ENCODE measurements at regions not wholly inside any gene's neighbourhood (a gene's known extent, or its start where the extent isn't known, plus 50 kb on each side); places are given as distances from the start of the nearest gene placed in this dataset.

DNA sequence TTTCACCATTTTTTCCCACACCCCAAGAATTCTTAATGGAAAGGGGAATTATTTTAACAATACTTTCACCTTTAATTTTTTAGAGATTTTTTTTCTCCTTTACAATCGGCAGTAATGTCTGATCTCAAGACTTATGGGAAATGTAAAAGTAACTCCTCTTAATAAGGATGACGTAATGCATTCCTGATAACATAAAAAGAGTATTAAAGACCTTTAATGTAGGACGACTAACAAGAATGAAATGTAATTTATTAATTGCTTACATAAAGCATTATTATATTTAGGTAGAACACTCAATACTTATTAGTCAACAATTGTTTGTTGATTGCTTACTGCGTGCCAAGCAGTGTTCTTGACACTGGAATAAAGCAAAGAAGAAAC lies 416.8 kb upstream of the NAALADL2 start:
- H3K4me3 ChIP-seq (ENCODE audit: low read length), result peak overlapping the region; percentile 61
- DNase-seq (ENCODE audit: low read depth), result no peak

DNA sequence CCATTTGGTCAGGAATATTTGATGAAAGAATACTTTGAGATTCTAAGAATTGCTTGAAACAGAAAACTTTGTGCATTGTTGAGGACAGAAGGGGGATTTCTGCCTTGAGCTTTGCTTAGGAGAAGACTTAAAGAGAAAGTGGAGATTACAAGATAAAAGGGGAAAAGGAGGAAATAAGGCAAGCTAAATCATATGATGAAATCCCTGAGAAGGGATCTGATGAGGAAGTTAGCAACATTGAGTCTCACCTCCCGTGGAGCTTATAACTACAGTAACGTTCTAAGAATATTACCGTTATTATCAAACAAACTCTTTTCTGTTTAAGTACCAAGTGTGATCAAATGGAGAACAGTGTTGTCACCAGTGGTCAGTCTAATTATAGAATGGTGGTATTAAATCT lies 414.7 kb upstream of the NAALADL2 start:
- TF ChIP-seq, protein P1, sequence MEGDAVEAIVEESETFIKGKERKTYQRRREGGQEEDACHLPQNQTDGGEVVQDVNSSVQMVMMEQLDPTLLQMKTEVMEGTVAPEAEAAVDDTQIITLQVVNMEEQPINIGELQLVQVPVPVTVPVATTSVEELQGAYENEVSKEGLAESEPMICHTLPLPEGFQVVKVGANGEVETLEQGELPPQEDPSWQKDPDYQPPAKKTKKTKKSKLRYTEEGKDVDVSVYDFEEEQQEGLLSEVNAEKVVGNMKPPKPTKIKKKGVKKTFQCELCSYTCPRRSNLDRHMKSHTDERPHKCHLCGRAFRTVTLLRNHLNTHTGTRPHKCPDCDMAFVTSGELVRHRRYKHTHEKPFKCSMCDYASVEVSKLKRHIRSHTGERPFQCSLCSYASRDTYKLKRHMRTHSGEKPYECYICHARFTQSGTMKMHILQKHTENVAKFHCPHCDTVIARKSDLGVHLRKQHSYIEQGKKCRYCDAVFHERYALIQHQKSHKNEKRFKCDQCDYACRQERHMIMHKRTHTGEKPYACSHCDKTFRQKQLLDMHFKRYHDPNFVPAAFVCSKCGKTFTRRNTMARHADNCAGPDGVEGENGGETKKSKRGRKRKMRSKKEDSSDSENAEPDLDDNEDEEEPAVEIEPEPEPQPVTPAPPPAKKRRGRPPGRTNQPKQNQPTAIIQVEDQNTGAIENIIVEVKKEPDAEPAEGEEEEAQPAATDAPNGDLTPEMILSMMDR (conservative IDR thresholded peaks at IDR 0.05; ENCODE audit: low read length), result no peak
- no peak overlapping the region for H3K4me3 ChIP-seq (ENCODE audit: low read length)
- no peak for DNase-seq (ENCODE audit: low read depth)

More for the DNA sequence above, 416.8 kb upstream of the NAALADL2 start:
- TF ChIP-seq, protein P1 (conservative IDR thresholded peaks at IDR 0.05; ENCODE audit: low read length), result no peak

DNA sequence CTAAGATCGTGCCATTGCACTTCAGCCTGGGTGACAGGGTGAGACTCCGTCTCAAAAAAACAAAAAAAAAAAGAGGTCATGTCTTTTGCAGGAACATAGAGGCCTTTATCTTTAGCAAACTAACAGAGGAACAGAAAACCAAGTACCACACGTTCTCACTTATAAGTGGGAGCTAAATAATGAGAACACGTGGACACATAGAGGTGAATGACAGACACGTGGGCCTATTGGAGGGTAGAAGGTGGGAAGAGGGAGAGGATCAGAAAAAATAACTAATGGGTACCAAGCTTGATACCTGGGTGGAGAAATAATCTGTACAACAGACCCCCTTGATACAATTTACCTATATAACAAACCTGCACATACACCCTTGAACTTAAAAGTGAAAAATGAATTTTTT lies 401.4 kb upstream of the NAALADL2 start:
- DNase-seq (ENCODE audit: low read depth), result no peak
- no peak overlapping the region for H3K4me3 ChIP-seq (ENCODE audit: low read length)
- TF ChIP-seq, protein P1 (conservative IDR thresholded peaks at IDR 0.05; ENCODE audit: low read length), result no peak

DNA sequence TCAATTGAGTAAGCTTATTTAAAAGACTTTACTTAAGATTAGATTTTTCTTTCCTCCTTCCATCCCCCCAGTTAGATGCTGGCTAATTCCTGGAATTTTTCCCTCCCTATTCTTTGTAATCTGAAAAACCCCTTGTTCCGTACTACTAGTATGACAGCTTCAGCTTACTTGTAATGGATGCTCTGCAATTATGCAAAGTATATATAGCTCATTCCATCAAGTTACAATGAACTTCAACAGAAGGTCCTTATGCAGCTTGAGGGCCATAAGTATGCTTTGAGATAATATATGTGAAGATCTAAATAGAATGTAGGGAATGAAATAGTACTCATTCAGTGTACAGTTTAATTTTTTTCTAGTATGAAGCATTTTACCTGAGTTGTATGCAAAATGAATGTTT lies 398.3 kb upstream of the NAALADL2 start:
- TF ChIP-seq, protein P1 (conservative IDR thresholded peaks at IDR 0.05; ENCODE audit: low read length), result no peak
- no peak for DNase-seq (ENCODE audit: low read depth)
- H3K4me3 ChIP-seq (ENCODE audit: low read length), result no peak overlapping the region

DNA sequence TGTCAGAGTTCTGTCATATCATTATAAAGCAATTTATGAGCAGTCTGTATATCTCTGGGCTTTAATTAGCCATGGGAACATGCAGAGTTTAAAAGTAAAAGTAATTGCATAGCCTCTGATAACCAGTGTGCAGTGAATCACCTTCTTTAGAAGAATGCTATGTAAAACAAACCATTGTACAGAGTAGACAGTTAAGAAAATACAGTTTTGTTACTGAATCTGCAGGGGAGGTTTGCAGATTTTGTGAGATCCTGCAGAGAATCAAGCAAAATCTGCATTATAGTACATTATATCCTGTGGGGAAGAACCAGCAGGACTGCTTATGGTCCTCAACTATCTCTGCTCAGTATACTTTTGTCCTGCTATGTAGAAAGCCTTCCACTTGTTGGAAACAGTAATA lies 396.2 kb upstream of the NAALADL2 start:
- no peak overlapping the region for H3K4me3 ChIP-seq (ENCODE audit: low read length)
- TF ChIP-seq, protein P1 (conservative IDR thresholded peaks at IDR 0.05; ENCODE audit: low read length), result no peak
- DNase-seq (ENCODE audit: low read depth), result no peak

DNA sequence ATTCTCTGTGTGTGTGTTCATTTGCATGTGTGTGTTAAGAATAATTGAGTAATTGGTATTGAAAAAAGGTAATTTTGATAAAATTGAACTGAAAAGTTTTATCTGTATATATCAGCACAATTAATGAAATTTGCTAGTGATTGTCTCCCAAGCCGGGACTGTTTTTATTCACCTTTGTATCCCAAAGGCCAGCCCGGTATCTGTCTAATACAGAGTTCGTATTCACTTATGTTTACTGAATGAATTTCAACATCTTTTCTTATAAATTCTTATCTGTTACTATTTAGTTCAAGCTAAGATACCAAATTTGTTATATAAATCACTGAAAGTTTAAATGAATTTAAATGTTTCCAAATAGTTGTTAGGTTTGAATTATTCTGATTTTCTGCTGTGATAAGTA lies 394.0 kb upstream of the NAALADL2 start:
- no peak overlapping the region for H3K4me3 ChIP-seq (ENCODE audit: low read length)
- TF ChIP-seq, protein P1 (conservative IDR thresholded peaks at IDR 0.05; ENCODE audit: low read length), result no peak
- DNase-seq (ENCODE audit: low read depth), result no peak

DNA sequence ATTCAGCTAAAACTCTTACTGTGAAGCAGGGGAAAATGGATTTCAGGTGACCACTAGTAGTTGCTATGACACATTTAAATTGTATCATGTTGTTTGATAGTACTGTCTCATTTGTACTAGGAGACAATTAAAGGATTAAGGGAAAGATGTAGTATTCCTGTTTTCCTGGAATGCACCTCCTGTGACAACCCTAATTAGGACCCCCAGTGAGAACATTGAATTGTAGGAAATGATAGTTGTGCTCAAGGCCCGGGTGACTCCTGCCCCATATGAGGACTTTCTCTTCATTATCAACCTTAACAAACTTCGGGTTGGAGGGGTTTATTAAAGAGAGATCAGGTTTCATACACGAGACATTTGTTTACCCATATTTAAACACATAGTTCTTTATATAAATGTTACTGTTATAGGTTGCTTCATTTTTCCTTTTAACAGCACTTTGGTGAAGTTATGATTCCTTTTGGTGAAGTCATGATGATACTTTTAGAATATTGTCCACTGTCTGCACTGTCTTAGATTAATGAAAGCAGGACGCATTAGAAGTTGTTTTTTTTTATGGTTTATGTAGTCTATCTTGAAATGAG lies 392.6 kb upstream of the NAALADL2 start:
- DNase-seq (ENCODE audit: low read depth), result no peak
- H3K4me3 ChIP-seq (ENCODE audit: low read length), result no peak overlapping the region
- TF ChIP-seq, protein P1 (conservative IDR thresholded peaks at IDR 0.05; ENCODE audit: low read length), result no peak
